ENCODE measurements at regions not wholly inside any gene's neighbourhood (a gene's known extent, or its start where the extent isn't known, plus 50 kb on each side); places are given as distances from the start of the nearest gene placed in this dataset.

DNA sequence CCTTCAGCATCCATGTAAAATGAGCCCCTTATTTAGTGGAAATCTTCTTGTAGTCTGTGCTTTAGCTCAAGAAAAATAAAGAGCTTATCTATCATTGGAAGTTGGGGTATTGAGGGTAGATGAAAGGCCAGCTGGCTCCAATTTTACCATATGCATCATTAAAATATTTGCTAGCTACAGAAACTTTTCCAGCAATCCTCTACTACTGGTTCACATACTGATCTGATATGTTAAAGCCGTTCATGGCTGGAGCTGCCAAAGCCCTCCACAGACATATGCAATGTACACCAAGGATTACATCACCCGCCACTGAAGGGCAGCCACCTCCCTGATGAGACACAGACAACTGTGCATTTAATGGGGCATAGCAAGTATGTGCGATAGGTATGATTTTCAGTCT lies 1205.3 kb downstream of the GALC start:
- Histone ChIP-seq H3K27ac (no peak overlapping the region), H3K9me3 (replicated peaks in 1 of 3) (no peaks in the 10 kb centered on the region), H3K27me3 (no peaks in the 10 kb centered on the region), H3K4me3 (no peak overlapping the region), H3K36me3 (replicated peaks in 1 of 2) (no peaks in the 10 kb centered on the region), H3K4me1 (replicated peaks in 1 of 2) (no peaks in the 10 kb centered on the region)
- no peak for TF ChIP-seq POLR2A (IDR thresholded peaks at IDR 0.05)
- no peak for TF ChIP-seq CTCF (IDR thresholded peaks at IDR 0.05)
- intact Hi-C loops (cut with DNase I): no loop called here
- no peak for DNase-seq
- WGBS, 4 donors: 73 to 79% (median 76%) methylated on average over 3 of the region's 3 CpGs

- DNase-seq: no peak
- no peaks in the 10 kb centered on the region for H3K36me3 ChIP-seq (replicated peaks in 1 of 2)
- H3K4me1 ChIP-seq (replicated peaks in 1 of 2): no peaks in the 10 kb centered on the region
- WGBS, 4 donors: 73 to 92% (median 89%) methylated on average over 6 of the region's 6 CpGs
- no peaks in the 10 kb centered on the region for H3K27me3 ChIP-seq
- intact Hi-C loops (cut with DNase I): no loop called here
- H3K4me3 ChIP-seq: no peak overlapping the region
- no peaks in the 10 kb centered on the region for H3K9me3 ChIP-seq (replicated peaks in 1 of 3)
- H3K27ac ChIP-seq: no peak overlapping the region
- TF ChIP-seq CTCF (IDR thresholded peaks at IDR 0.05) (no peak), POLR2A (IDR thresholded peaks at IDR 0.05) (no peak)
Observed at GRCh38 chr14:86782092-86782580, 1210.8 kb downstream of the GALC start.

DNA sequence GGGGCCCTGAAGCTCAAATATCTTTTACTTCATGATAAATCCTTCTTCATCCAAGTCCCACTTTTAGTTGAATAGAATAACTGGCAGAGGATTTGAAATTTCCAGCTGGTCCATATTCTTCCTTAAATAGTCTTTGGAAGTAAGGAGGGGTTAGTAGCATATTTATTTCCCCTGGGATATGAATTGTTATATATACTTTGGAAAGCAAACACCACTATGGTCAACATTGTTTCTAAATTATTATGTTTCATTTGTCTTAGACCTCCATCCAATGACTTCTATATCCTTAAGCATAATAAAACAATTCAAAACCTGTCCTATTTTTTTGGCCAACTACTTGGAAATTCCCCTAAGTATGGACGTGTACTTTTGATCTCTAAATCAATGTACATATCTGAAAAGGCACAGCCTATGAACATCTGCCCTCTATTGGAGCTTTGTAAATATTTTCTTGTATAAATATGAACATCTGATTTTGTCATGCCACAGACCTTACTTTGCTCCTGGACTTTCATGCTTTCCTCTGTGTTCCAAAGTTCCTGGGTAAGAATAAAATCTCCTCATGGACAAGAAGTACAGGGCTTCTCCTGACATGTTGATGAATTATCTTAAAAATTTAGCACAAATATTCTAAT lies 1212.0 kb downstream of the GALC start:
- DNase-seq: no peak
- WGBS, 4 donors: 43 to 60% (median 49%) methylated on average over 1 of the region's 1 CpG
- H3K36me3 ChIP-seq (replicated peaks in 1 of 2): no peaks in the 10 kb centered on the region
- no peak overlapping the region for H3K27ac ChIP-seq
- TF ChIP-seq CTCF (IDR thresholded peaks at IDR 0.05): no peak
- no peak for TF ChIP-seq POLR2A (IDR thresholded peaks at IDR 0.05)
- H3K9me3 ChIP-seq (replicated peaks in 1 of 3): no peaks in the 10 kb centered on the region
- intact Hi-C loops (cut with DNase I): no loop called here
- H3K4me1 ChIP-seq (replicated peaks in 1 of 2): no peaks in the 10 kb centered on the region
- H3K4me3 ChIP-seq: no peak overlapping the region
- no peaks in the 10 kb centered on the region for H3K27me3 ChIP-seq

- intact Hi-C loops (cut with DNase I): no loop called here
- H3K36me3 ChIP-seq (replicated peaks in 1 of 2): no peaks in the 10 kb centered on the region
- no peaks in the 10 kb centered on the region for H3K4me1 ChIP-seq (replicated peaks in 1 of 2)
- 35 to 93% (median 72%) methylated on average over 2 of the region's 2 CpGs for WGBS, 4 donors
- TF ChIP-seq CTCF (IDR thresholded peaks at IDR 0.05) (no peak), POLR2A (IDR thresholded peaks at IDR 0.05) (no peak)
- H3K27ac ChIP-seq: no peak overlapping the region
- H3K27me3 ChIP-seq: no peaks in the 10 kb centered on the region
- DNase-seq: no peak
- no peaks in the 10 kb centered on the region for H3K9me3 ChIP-seq (replicated peaks in 1 of 3)
- H3K4me3 ChIP-seq: no peak overlapping the region
Observed at GRCh38 chr14:86780461-86780860, 1212.5 kb downstream of the GALC start.

Data from adrenal gland (tissue), 9 donors.